Osteoblast (primary cell): ENCODE measurements at regions not wholly inside any gene's neighbourhood (a gene's known extent, or its start where the extent isn't known, plus 50 kb on each side); places are given as distances from the start of the nearest gene placed in this dataset.

Source experiments
- DNase-seq: peaks from one replicate; pipeline ENCODE4 v3.0.0; 2011; ENCODE audit warnings: low spot score, mixed read lengths; ENCODE audit not compliant: insufficient read length; ENCODE audit errors: missing footprints
- H2AFZ ChIP-seq: 2 replicates; pipeline ENCODE4 v1.6.0; 2011; ENCODE audit warnings: mild to moderate bottlenecking, low read length
- H3K27ac ChIP-seq: 2 replicates; pipeline ENCODE4 v1.5.1; 2011; ENCODE audit warnings: mild to moderate bottlenecking, low read depth, low read length, moderate library complexity
- H3K27me3 ChIP-seq: 2 replicates; pipeline ENCODE4 v1.6.0; 2012; ENCODE audit warnings: mild to moderate bottlenecking, control low read depth, inconsistent platforms, low read length, moderate library complexity; ENCODE audit not compliant: insufficient read depth
- H3K36me3 ChIP-seq: 2 replicates; pipeline ENCODE4 v1.5.1; 2011; ENCODE audit warnings: mild to moderate bottlenecking, low read length, control low read depth, moderate library complexity; ENCODE audit not compliant: insufficient read depth
- H3K4me1 ChIP-seq: 2 replicates; pipeline ENCODE4 v1.5.1; 2011; ENCODE audit warnings: mild to moderate bottlenecking, low read length, control low read depth, moderate library complexity; ENCODE audit not compliant: insufficient read depth
- H3K4me2 ChIP-seq: 2 replicates; pipeline ENCODE4 v1.6.0; 2011; ENCODE audit warnings: mild to moderate bottlenecking, low read length; ENCODE audit not compliant: insufficient read depth
- H3K4me3 ChIP-seq: fragments of 200-600 bp; sonication (generic); 3 replicates; pipeline ENCODE4 v1.5.1; 2012; ENCODE audit warnings: mild to moderate bottlenecking, low read length, inconsistent platforms; ENCODE audit not compliant: insufficient read depth
- H3K79me2 ChIP-seq: 2 replicates; pipeline ENCODE4 v1.6.0; 2012; ENCODE audit warnings: mild to moderate bottlenecking, low read length, control low read depth, inconsistent platforms; ENCODE audit not compliant: insufficient read depth
- H3K9me3 ChIP-seq: 2 replicates; pipeline ENCODE4 v1.5.1; 2011; ENCODE audit warnings: low read depth, low read length, control low read depth
- H4K20me1 ChIP-seq: 2 replicates; pipeline ENCODE4 v1.6.0; 2012; ENCODE audit warnings: mild to moderate bottlenecking, low read length, control low read depth; ENCODE audit not compliant: insufficient read depth
- CTCF ChIP-seq: IDR thresholded peaks from 2 replicates; pipeline ENCODE4 v1.5.1; 2011; ENCODE audit warnings: mild to moderate bottlenecking, low read depth, low read length, moderate library complexity; ENCODE audit errors: extremely low read depth

- Histone ChIP-seq H3K27ac (no peak overlapping the region), H3K4me3 (no peak overlapping the region), H4K20me1 (no peaks in the 10 kb centered on the region), H3K4me2 (no peak overlapping the region), H3K4me1 (no peaks in the 10 kb centered on the region), H3K36me3 (no peaks in the 10 kb centered on the region), H3K27me3 (no peaks in the 10 kb centered on the region), H3K9me3 (no peaks in the 10 kb centered on the region), H2AFZ (no peak overlapping the region), H3K79me2 (no peaks in the 10 kb centered on the region)
- TF ChIP-seq CTCF = no peak
- no peak for DNase-seq
Observed at GRCh38 chr15:95044745-95045417, 813.5 kb downstream of the MCTP2 start.

- no peak for DNase-seq
- no peak overlapping the region for H2AFZ ChIP-seq
- H3K4me1 ChIP-seq = no peaks in the 10 kb centered on the region
- no peaks in the 10 kb centered on the region for H4K20me1 ChIP-seq
- no peak for TF ChIP-seq CTCF
- no peak overlapping the region for H3K4me2 ChIP-seq
- no peaks in the 10 kb centered on the region for H3K27me3 ChIP-seq
- H3K79me2 ChIP-seq = no peaks in the 10 kb centered on the region
- H3K27ac ChIP-seq = no peak overlapping the region
- H3K9me3 ChIP-seq = no peaks in the 10 kb centered on the region
- H3K4me3 ChIP-seq = no peak overlapping the region
- H3K36me3 ChIP-seq = no peaks in the 10 kb centered on the region
Observed at GRCh38 chr15:95051861-95052260, 820.5 kb downstream of the MCTP2 start.

GRCh38 chr15:95059346-95059905 is 828.1 kb downstream of the MCTP2 start:
- no peak for TF ChIP-seq CTCF
- H3K27ac ChIP-seq = no peak overlapping the region
- no peaks in the 10 kb centered on the region for H3K4me1 ChIP-seq
- no peak overlapping the region for H2AFZ ChIP-seq
- no peaks in the 10 kb centered on the region for H3K27me3 ChIP-seq
- no peaks in the 10 kb centered on the region for H4K20me1 ChIP-seq
- no peak overlapping the region for H3K4me3 ChIP-seq
- no peaks in the 10 kb centered on the region for H3K79me2 ChIP-seq
- peaks cover 5% of the 10 kb centered on the region for H3K9me3 ChIP-seq
- H3K4me2 ChIP-seq = no peak overlapping the region
- no peak for DNase-seq
- no peaks in the 10 kb centered on the region for H3K36me3 ChIP-seq

DNA sequence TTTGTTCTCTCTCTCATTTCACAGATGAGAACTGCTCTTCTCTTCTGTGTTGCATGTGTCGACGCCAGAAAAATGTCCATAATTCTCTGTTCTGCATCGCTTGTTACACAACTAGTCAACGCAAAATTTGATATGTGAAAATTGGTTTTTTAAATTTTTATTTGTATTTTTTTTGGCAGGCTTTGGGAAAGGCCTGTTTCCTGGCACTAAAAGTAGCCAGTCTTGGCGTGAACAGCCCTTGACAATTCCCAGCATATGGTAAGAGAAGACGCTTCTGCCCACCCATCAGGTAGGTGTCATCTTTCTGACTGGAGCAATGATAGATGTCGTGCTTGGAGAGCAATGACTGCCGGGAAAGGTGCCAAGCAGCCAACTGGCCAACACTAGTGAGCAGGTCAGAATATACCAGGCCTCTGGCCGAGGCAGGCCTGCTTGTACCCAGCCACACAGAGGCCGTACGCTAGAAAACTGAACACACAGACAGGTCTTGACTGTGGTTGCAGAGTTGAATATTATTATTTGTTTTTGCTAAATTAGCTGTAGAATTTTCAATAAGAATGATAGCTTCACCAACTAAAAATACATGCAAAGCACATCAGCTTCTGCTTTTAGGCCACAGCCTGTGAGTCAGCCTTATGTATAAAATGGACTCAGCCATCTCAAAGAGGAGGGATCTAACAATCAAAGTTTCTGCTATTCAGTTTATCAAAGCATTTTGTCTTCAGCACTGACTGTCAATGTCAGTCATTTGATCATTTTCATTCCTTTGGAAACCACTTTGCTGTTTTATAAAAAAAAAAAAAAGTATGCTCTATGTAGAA is 837.5 kb downstream of the MCTP2 start:
- Histone ChIP-seq H3K36me3 (no peaks in the 10 kb centered on the region), H3K9me3 (no peaks in the 10 kb centered on the region), H4K20me1 (no peaks in the 10 kb centered on the region), H3K27me3 (no peaks in the 10 kb centered on the region), H3K4me2 (no peak overlapping the region), H3K27ac (no peak overlapping the region), H3K79me2 (no peaks in the 10 kb centered on the region), H2AFZ (no peak overlapping the region), H3K4me1 (no peaks in the 10 kb centered on the region), H3K4me3 (no peak overlapping the region)
- DNase-seq = no peak
- no peak for TF ChIP-seq CTCF
